Stomach (tissue), 8 donors: ENCODE measurements at regions not wholly inside any gene's neighbourhood (a gene's known extent, or its start where the extent isn't known, plus 50 kb on each side); places are given as distances from the start of the nearest gene placed in this dataset.
"Not testable (repeated sequence)": the region's sequence is repeated elsewhere in the genome, so short reads cannot be mapped to it uniquely, and the experiment has no call there.

Experiments used
- DNase-seq, 2 donors: peaks; one replicate each; pipeline versions ENCODE4 v3.0.0 to v3.0.0-alpha.2; 2013 to 2019
- H3K27ac ChIP-seq, 5 donors: fragments of 200-600 bp in 4 of 5; sonication (generic) in 4 of 5; one replicate each; pipeline ENCODE4 v1.5.1; 2013 to 2019; ENCODE audit warnings: mild to moderate bottlenecking in 1 of 5, moderate library complexity in 1 of 5
- H3K27me3 ChIP-seq, 3 donors: fragments of 200-600 bp; sonication (generic); one replicate each; pipeline ENCODE4 v1.5.1; 2017 to 2019; ENCODE audit warnings: mixed run types in 1 of 3
- H3K36me3 ChIP-seq, 4 donors: fragments of 200-600 bp; sonication (generic); 1 replicate in 3 of 4; 2 replicates in 1 of 4; pipeline ENCODE4 v1.5.1; 2016 to 2019
- H3K4me1 ChIP-seq, 4 donors: fragments of 200-600 bp; sonication (generic); one replicate each; pipeline ENCODE4 v1.5.1; 2016 to 2019
- H3K4me3 ChIP-seq, 4 donors: fragments of 200-600 bp; sonication (generic) in 3 of 4; one replicate each; pipeline ENCODE4 v1.5.1; 2016 to 2019; ENCODE audit warnings: mild to moderate bottlenecking in 1 of 4
- H3K9me3 ChIP-seq, 4 donors: fragments of 200-600 bp; sonication (generic); one replicate each; pipeline ENCODE4 v1.5.1; 2016 to 2019
- EP300 ChIP-seq: sonication (generic); formaldehyde crosslinking; IDR thresholded peaks from one replicate; pipeline ENCODE4 v1.6.1; 2017; ENCODE audit warnings: antibody characterized with exemption
- POLR2A ChIP-seq, 4 donors: fragments of 450-650 bp; IDR thresholded peaks; one replicate each; pipeline ENCODE4 v1.6.1; 2016; ENCODE audit warnings: antibody characterized with exemption in 4 of 4, control low read depth in 2 of 4, mild to moderate bottlenecking in 1 of 4, moderate library complexity in 1 of 4
- POLR2AphosphoS5 ChIP-seq, 3 donors: sonication (generic); formaldehyde crosslinking; IDR thresholded peaks; one replicate each; pipeline ENCODE4 v1.6.1; 2016; ENCODE audit warnings: antibody characterized with exemption in 3 of 3
- WGBS, 5 donors: extraction: QIAGEN DNeasy Blood & Tissue Kit in 3 of 5; methylation state at CpG; one replicate each; pipeline versions ENCODE4 v1.1.5 to v1.1.7; 2013 to 2018; 5-methylcytosine and 5-hydroxymethylcytosine counted together
- intact Hi-C: fragments of 100-400 bp; cut with DNase I; formaldehyde crosslinking; loops from one replicate; pipeline ENCODE4 v1.15.1; 2023; ENCODE audit warnings: low total_unique reads
- TF ChIP-seq, protein P1 (sequence below), 7 experiments: fragments of 450-650 bp in 4 of 7; fragments of 200-600 bp in 3 of 7; sonication (generic) in 3 of 7; IDR thresholded peaks; one replicate each; pipeline ENCODE4 v1.5.1; 2016 to 2019; ENCODE audit warnings: antibody characterized with exemption in 7 of 7, control low read depth in 2 of 7, mild to moderate bottlenecking in 1 of 7
- donor health status: healthy with polysubstance abuse.
- donor health status: Bipolar disorder and iron deficiency.
- donor health status: healthy.

GRCh38 chr9:29449306-29449705 is 1876.0 kb upstream of the C9orf72 start:
- Histone ChIP-seq H3K27me3 (no peaks in the 10 kb centered on the region), H3K9me3 (no peaks in the 10 kb centered on the region), H3K4me1 (no peaks in the 10 kb centered on the region), H3K27ac (no peak overlapping the region), H3K4me3 (no peak overlapping the region), H3K36me3 (no peaks in the 10 kb centered on the region)
- intact Hi-C loops: no loop called here
- no peak for DNase-seq
- TF ChIP-seq POLR2AphosphoS5 (IDR thresholded peaks at IDR 0.05) (no peak), POLR2A (IDR thresholded peaks at IDR 0.05) (no peak), EP300 (no peak)
- TF ChIP-seq, protein P1, sequence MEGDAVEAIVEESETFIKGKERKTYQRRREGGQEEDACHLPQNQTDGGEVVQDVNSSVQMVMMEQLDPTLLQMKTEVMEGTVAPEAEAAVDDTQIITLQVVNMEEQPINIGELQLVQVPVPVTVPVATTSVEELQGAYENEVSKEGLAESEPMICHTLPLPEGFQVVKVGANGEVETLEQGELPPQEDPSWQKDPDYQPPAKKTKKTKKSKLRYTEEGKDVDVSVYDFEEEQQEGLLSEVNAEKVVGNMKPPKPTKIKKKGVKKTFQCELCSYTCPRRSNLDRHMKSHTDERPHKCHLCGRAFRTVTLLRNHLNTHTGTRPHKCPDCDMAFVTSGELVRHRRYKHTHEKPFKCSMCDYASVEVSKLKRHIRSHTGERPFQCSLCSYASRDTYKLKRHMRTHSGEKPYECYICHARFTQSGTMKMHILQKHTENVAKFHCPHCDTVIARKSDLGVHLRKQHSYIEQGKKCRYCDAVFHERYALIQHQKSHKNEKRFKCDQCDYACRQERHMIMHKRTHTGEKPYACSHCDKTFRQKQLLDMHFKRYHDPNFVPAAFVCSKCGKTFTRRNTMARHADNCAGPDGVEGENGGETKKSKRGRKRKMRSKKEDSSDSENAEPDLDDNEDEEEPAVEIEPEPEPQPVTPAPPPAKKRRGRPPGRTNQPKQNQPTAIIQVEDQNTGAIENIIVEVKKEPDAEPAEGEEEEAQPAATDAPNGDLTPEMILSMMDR (IDR thresholded peaks at IDR 0.05): no peak

GRCh38 chr9:29450343-29450875 is 1877.1 kb upstream of the C9orf72 start:
- DNase-seq, H3K36me3 ChIP-seq, H3K9me3 ChIP-seq, H3K4me1 ChIP-seq, H3K4me3 ChIP-seq, H3K27me3 ChIP-seq, intact Hi-C loops, H3K27ac ChIP-seq: not testable (repeated sequence)
- 85 to 92% (median 85%) methylated on average over 27 to 29 of the region's 29 CpGs for WGBS, 5 donors

DNA sequence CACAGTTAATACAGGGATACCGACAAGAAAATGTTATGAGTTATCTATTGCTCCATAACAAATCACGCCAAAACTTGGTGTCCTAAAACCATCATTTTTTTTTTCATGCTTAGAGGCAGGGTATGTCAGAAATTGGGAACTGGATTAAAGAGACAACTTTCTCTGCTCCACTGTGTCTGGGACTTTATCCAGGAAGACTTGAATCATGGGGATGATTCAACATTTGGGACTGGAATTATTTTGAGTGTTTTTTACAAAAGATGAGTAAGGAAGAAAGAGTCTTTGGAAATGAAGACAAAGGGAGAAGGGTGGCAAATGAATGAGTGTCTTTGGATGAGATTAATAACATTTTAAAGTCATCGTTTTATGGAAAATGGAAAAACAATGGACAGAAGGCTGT is 1883.7 kb upstream of the C9orf72 start:
- 82 to 98% (median 90%) methylated on average over 3 of the region's 3 CpGs for WGBS, 5 donors
- no peaks in the 10 kb centered on the region for H3K4me1 ChIP-seq
- H3K27me3 ChIP-seq: no peaks in the 10 kb centered on the region
- no peak for TF ChIP-seq EP300
- TF ChIP-seq POLR2A (IDR thresholded peaks at IDR 0.05): no peak
- TF ChIP-seq, protein P1 (IDR thresholded peaks at IDR 0.05): no peak
- TF ChIP-seq POLR2AphosphoS5 (IDR thresholded peaks at IDR 0.05): no peak
- peaks cover 0 to 20% (median 0%) of the 10 kb centered on the region in 4 donors for H3K9me3 ChIP-seq
- H3K4me3 ChIP-seq: no peak overlapping the region
- H3K36me3 ChIP-seq: no peaks in the 10 kb centered on the region
- H3K27ac ChIP-seq: no peak overlapping the region
- no peak for DNase-seq
- intact Hi-C loops: no loop called here

DNA sequence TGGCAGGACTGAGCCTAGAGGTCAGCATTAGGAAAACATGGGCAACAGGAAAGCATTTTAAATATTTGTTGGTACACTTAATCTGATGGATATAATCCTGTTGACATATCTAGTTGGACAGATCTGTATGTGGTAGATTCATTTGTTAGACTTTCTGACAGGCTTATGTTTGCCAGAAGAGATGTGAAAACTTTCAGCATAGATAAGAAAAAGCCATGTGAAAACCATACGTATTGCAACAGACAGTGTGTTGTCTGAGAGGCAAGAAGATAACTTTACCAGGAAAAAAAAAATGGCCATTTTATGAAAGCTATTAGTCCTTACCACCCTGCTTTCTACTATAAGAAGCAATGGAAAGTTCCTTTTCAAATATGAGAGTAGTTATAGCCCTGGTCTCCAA is 1902.2 kb upstream of the C9orf72 start:
- Histone ChIP-seq H3K4me1 (no peaks in the 10 kb centered on the region), H3K36me3 (no peaks in the 10 kb centered on the region), H3K9me3 (peaks cover 0 to 15% (median 5%) of the 10 kb centered on the region in 4 donors), H3K27me3 (no peaks in the 10 kb centered on the region), H3K27ac (no peak overlapping the region), H3K4me3 (no peak overlapping the region)
- 10 to 43% (median 28%) methylated on average over 1 of the region's 1 CpG for WGBS, 5 donors
- intact Hi-C loops: no loop called here
- DNase-seq: no peak
- TF ChIP-seq, protein P1 (IDR thresholded peaks at IDR 0.05): no peak

- no peak for DNase-seq
- no peaks in the 10 kb centered on the region for H3K36me3 ChIP-seq
- no peak for TF ChIP-seq POLR2AphosphoS5 (IDR thresholded peaks at IDR 0.05)
- TF ChIP-seq EP300: no peak
- TF ChIP-seq, protein P1 (IDR thresholded peaks at IDR 0.05): no peak
- TF ChIP-seq POLR2A (IDR thresholded peaks at IDR 0.05): no peak
- H3K4me3 ChIP-seq: no peak overlapping the region
- intact Hi-C loops: no loop called here
- H3K9me3 ChIP-seq: peaks cover 0 to 4% (median 0%) of the 10 kb centered on the region in 4 donors
- H3K27ac ChIP-seq: no peak overlapping the region
- H3K27me3 ChIP-seq: no peaks in the 10 kb centered on the region
- H3K4me1 ChIP-seq: no peaks in the 10 kb centered on the region
- 72 to 88% (median 76%) methylated on average over 1 of the region's 1 CpG for WGBS, 5 donors
These were observed 1938.4 kb upstream of the C9orf72 start for GRCh38 chr9:29511680-29512079.
